Hepatocyte (in vitro differentiated cells): ENCODE measurements at regions not wholly inside any gene's neighbourhood (a gene's known extent, or its start where the extent isn't known, plus 50 kb on each side); places are given as distances from the start of the nearest gene placed in this dataset.

Source experiments
- DNase-seq: peaks from one replicate; pipeline ENCODE4 v3.0.0-alpha.2; 2016; ENCODE audit warnings: low spot score
- H2AFZ ChIP-seq: fragments of 200-600 bp; sonication (generic); 2 replicates; pipeline ENCODE4 v1.6.0; 2016; ENCODE audit warnings: antibody characterized with exemption, mild to moderate bottlenecking
- H3K27ac ChIP-seq: fragments of 200-600 bp; sonication (generic); 2 replicates; pipeline ENCODE4 v1.5.1; 2016; ENCODE audit warnings: mild to moderate bottlenecking
- H3K27me3 ChIP-seq: fragments of 200-600 bp; sonication (generic); 2 replicates; pipeline ENCODE4 v1.6.1; 2016
- H3K36me3 ChIP-seq: fragments of 200-600 bp; sonication (generic); replicated peaks from 2 replicates; pipeline ENCODE4 v1.5.1; 2016; ENCODE audit warnings: low read depth; ENCODE audit not compliant: insufficient read depth
- H3K4me1 ChIP-seq: fragments of 200-600 bp; sonication (generic); 2 replicates; pipeline ENCODE4 v1.5.1; 2016; ENCODE audit warnings: mild to moderate bottlenecking, moderate library complexity; ENCODE audit not compliant: insufficient read depth
- H3K4me2 ChIP-seq: fragments of 200-600 bp; sonication (generic); 2 replicates; pipeline ENCODE4 v1.6.0; 2016
- H3K4me3 ChIP-seq: fragments of 200-600 bp; sonication (generic); 2 replicates; pipeline ENCODE4 v1.5.1; 2016; ENCODE audit warnings: mild to moderate bottlenecking
- H3K79me2 ChIP-seq: fragments of 200-600 bp; sonication (generic); 2 replicates; pipeline ENCODE4 v1.6.0; 2017; ENCODE audit warnings: mild to moderate bottlenecking
- H3K9me2 ChIP-seq: fragments of 200-600 bp; sonication (generic); replicated peaks from 2 replicates; pipeline ENCODE4 v1.6.0; 2017; ENCODE audit warnings: mild to moderate bottlenecking; ENCODE audit not compliant: insufficient read depth
- H3K9me3 ChIP-seq: fragments of 200-600 bp; sonication (generic); 2 replicates; pipeline ENCODE4 v1.5.1; 2016; ENCODE audit warnings: low read depth, mild to moderate bottlenecking
- H4K20me1 ChIP-seq: fragments of 200-600 bp; sonication (generic); 2 replicates; pipeline ENCODE4 v1.6.0; 2016; ENCODE audit warnings: mild to moderate bottlenecking; ENCODE audit not compliant: insufficient read depth, poor library complexity, severe bottlenecking
- CTCF ChIP-seq: fragments of 200-600 bp; sonication (generic); IDR thresholded peaks from 2 replicates; pipeline ENCODE4 v1.5.1; 2016; ENCODE audit warnings: antibody characterized with exemption, mild to moderate bottlenecking; ENCODE audit not compliant: poor library complexity
- EZH2 ChIP-seq: fragments of 200-600 bp; sonication (generic); IDR thresholded peaks from 2 replicates; pipeline ENCODE4 v1.6.1; 2016; ENCODE audit warnings: antibody characterized with exemption, mild to moderate bottlenecking, borderline replicate concordance
- EZH2phosphoT487 ChIP-seq: fragments of 200-600 bp; sonication (generic); IDR thresholded peaks from one replicate; pipeline ENCODE4 v1.6.1; 2018; ENCODE audit warnings: antibody characterized with exemption, mild to moderate bottlenecking, low read depth, moderate library complexity; ENCODE audit not compliant: unreplicated experiment, severe bottlenecking
- WGBS: methylation state at CpG from one replicate; pipeline ENCODE4 v1.1.6; 2016; ENCODE audit warnings: low lambda C conversion rate; ENCODE audit errors: missing lambda C conversion rate; 5-methylcytosine and 5-hydroxymethylcytosine counted together

- 96% methylated on average over 1 of the region's 1 CpG for WGBS
- no peaks in the 10 kb centered on the region for H3K27me3 ChIP-seq
Observed at GRCh38 chr21:35615325-35615724, 445.0 kb downstream of the SETD4 start.

GRCh38 chr21:35614396-35614921, 445.9 kb downstream of the SETD4 start:
- TF ChIP-seq EZH2 (no peak), EZH2phosphoT487 (no peak), CTCF (no peak)
- no peak overlapping the region for H3K4me2 ChIP-seq
- no peak overlapping the region for H3K27ac ChIP-seq
- no peak for DNase-seq
- H3K36me3 ChIP-seq = no peaks in the 10 kb centered on the region
- no peaks in the 10 kb centered on the region for H3K27me3 ChIP-seq
- no peaks in the 10 kb centered on the region for H3K4me1 ChIP-seq
- no peaks in the 10 kb centered on the region for H4K20me1 ChIP-seq
- H3K9me2 ChIP-seq = no peaks in the 10 kb centered on the region
- H2AFZ ChIP-seq = no peak overlapping the region
- no peaks in the 10 kb centered on the region for H3K9me3 ChIP-seq
- 83% methylated on average over 4 of the region's 4 CpGs for WGBS
- H3K4me3 ChIP-seq = no peak overlapping the region
- no peaks in the 10 kb centered on the region for H3K79me2 ChIP-seq

More at GRCh38 chr21:35615325-35615724, 445.0 kb downstream of the SETD4 start:
- no peak overlapping the region for H3K4me3 ChIP-seq
- H3K27ac ChIP-seq = no peak overlapping the region
- no peaks in the 10 kb centered on the region for H3K36me3 ChIP-seq
- DNase-seq = no peak
- no peaks in the 10 kb centered on the region for H3K9me2 ChIP-seq
- no peaks in the 10 kb centered on the region for H3K9me3 ChIP-seq
- TF ChIP-seq EZH2 (no peak), CTCF (no peak), EZH2phosphoT487 (no peak)
- H3K4me2 ChIP-seq = no peak overlapping the region
- H2AFZ ChIP-seq = no peak overlapping the region
- H3K4me1 ChIP-seq = no peaks in the 10 kb centered on the region
- no peaks in the 10 kb centered on the region for H3K79me2 ChIP-seq
- H4K20me1 ChIP-seq = no peaks in the 10 kb centered on the region

- no peaks in the 10 kb centered on the region for H3K4me1 ChIP-seq
- H3K9me3 ChIP-seq = peaks cover 5% of the 10 kb centered on the region
- no peak overlapping the region for H2AFZ ChIP-seq
- no peak overlapping the region for H3K4me3 ChIP-seq
- no peaks in the 10 kb centered on the region for H3K27me3 ChIP-seq
- DNase-seq = no peak
- H3K36me3 ChIP-seq = no peaks in the 10 kb centered on the region
- WGBS = 56% methylated on average over 2 of the region's 2 CpGs
- TF ChIP-seq CTCF (no peak), EZH2 (no peak)
- H3K79me2 ChIP-seq = no peaks in the 10 kb centered on the region
- H3K9me2 ChIP-seq = no peaks in the 10 kb centered on the region
- no peak overlapping the region for H3K27ac ChIP-seq
- H4K20me1 ChIP-seq = no peaks in the 10 kb centered on the region
- H3K4me2 ChIP-seq = no peak overlapping the region
Observed at GRCh38 chr21:35611708-35612132, 448.6 kb downstream of the SETD4 start.

- Histone ChIP-seq H3K4me3 (no peak overlapping the region), H2AFZ (no peak overlapping the region), H3K36me3 (no peaks in the 10 kb centered on the region), H3K79me2 (no peaks in the 10 kb centered on the region), H4K20me1 (no peaks in the 10 kb centered on the region), H3K27ac (no peak overlapping the region), H3K9me3 (peaks cover 5% of the 10 kb centered on the region), H3K4me1 (no peaks in the 10 kb centered on the region), H3K27me3 (no peaks in the 10 kb centered on the region), H3K9me2 (no peaks in the 10 kb centered on the region), H3K4me2 (no peak overlapping the region)
- TF ChIP-seq EZH2phosphoT487 (no peak), CTCF (no peak), EZH2 (no peak)
- no peak for DNase-seq
- WGBS = 95% methylated on average over 4 of the region's 4 CpGs
Observed at GRCh38 chr21:35609263-35609662, 451.1 kb downstream of the SETD4 start.
